ENCODE measurements at regions not wholly inside any gene's neighbourhood (a gene's known extent, or its start where the extent isn't known, plus 50 kb on each side); places are given as distances from the start of the nearest gene placed in this dataset.

DNA sequence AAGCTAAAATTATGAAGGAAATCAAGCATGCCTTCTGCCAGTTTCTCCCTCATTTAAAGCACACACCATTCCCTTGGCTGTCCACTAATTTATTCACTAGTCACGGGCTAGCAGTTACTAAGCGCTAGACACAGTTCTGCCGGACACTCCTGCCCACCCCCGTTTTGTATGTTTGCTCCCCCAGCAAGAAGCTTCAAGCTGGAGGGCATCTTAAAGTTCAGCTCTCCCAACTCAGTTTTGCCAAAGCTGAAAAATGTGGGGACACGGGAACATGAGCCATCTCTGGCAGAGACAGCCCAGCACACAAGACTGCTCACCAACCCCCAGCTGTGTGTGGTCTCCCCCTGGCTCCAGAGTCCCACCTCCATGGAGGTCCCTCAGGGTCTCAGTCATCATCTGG, 263.6 kb downstream of the BRD1 start:
- DNase-seq, result no peak

DNA sequence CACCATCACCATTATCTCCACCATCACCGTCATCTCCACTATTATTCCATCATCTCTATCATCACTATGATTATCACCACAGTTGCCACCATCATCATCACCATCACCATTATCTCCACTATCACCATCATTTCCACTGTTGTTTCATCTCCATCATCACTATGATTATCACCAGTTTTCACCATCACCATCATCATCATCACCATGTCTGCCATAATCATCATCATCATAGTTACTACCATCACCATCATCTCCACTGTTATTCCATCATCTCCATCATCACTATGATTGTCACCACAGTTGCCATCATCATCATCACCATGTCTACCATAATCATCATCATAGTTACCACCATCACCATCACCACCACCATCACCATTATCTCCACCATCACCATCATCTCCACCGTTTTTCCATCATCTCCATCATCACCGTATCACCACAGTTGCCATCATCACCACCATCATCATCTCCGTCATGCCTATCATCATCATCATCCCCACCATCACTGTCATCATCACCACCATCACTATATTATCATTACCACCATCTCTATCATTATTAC, 264.9 kb downstream of the BRD1 start:
- no peak for DNase-seq

DNA sequence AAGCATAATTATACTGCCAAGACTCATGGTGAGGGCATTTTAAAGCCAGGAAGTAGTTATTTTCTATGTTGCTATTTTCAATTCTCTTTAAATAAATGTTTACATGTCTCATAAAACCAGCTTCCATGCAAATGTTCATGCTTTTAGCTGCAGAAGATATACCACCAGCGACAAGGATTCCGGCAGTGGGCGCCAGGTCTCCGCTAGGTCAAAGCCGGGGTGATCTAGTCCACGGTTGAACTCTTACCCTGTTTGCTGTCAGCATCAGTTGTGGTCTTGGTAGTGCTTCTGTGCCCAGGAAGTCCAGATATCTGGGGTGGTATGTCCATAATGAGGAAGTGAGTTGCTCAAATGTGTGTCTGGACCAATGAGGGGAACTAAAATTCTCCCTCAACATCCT, 265.7 kb downstream of the BRD1 start:
- no peak for DNase-seq

DNA sequence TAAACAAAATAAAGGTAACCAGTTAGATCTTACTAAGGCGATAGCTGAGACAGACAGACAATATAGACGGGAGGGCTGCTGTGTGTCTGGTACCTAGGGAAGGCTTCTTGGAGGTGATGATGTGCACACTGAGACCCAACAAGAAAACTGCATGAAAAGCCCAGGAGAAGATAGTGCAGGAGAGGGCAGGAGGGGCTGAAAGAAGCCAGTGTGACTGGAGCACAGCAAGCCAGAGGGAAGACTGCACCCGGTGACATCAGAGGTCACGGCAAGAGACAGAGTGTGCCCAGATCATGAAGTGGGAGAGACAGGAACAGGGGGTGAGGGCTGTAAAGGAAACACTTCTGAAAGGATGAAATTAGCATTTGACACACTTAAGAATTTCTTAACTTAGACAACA, 266.3 kb downstream of the BRD1 start:
- no peak for DNase-seq

DNA sequence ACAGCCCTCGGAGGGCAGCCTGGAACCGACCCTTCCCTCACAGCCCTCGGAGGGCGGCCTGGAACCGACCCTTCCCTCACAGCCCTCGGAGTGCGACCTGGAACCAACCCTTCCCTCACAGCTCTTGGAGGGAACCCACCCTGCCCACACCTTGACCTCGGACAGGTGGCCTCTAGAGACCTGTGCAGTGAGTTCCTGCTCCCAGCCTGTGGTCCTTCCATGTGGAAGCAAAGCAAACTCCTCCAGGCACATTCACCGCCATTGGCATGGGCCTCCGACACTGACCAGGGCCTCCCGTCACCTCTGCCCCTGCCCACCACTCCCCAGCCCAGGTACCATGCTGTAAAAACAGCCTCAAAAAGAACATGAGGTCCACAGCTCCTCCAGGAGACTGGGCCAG, 272.1 kb downstream of the BRD1 start:
- no peak for DNase-seq

DNA sequence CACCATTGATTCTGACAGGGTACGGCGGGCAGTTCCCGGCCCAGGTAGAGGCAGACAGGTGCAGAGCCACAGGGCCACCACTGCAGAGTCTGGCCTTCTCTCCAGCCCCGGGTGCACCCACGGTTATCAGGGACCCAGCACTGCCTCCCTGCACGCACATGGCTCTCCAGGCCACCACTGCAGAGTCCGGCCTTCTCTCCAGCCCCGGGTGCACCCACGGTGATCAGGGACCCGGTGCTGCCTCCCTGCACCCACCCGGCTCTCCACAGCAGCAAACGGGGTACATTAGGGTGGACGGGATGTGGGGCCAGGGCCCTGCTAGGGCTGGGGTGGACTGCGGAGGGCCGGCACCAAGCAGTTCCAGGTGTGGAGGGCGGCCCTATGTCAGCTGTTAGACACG, 272.9 kb downstream of the BRD1 start:
- DNase-seq, result no peak

DNA sequence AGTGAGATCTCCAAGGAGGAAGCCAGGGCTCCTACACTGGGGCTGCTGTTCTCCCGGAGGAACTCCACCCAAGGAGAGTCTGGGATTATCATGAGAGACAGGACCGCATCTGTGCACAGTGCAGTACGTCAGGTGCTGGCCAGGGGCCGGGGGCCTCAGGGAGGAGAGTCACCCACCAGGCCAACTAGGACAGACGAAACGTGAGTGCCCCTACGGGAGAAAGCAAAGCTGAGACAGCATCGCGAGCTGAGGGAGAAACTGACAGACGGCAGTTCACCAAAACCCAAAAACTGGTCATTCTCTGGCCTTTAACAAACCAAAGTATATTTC, 273.4 kb downstream of the BRD1 start:
- DNase-seq, result no peak

DNA sequence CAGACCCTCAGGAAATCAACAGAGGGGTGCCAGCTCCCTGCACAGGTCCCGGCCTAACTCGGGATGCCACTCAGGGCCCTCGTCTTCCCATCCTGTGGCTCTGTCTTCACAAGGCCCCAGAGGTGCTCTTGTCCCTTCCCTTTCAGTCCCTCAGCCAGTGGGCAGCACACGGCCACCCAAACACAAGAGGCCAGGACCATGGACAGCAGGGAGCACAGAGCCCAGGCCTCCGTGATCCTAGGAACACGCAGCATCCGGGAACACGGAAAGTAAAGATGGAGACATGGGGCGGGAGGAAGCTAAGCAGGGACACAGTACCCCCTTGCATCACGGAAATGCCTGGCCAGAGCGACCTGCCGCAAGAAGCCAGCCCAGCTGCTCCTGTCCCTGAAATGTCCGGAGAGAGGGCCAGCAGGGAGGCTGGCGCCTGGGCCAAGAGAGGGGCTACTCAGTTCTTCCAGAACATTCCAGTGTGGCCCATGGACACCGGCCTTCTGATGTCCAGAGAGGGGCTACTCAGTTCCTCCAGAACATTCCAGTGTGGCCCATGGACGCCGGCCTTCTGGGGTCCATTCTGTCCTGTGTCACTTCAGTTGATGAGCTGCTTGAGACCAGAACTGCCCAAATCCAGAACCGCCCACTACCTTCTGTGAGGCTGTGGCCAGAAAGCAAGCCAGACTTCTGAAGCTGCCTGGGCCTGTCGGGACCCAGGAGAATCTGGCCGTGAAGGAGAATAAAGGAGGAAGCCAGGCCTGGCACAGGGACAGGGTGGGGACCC, 274.0 kb downstream of the BRD1 start:
- no peak for DNase-seq

DNA sequence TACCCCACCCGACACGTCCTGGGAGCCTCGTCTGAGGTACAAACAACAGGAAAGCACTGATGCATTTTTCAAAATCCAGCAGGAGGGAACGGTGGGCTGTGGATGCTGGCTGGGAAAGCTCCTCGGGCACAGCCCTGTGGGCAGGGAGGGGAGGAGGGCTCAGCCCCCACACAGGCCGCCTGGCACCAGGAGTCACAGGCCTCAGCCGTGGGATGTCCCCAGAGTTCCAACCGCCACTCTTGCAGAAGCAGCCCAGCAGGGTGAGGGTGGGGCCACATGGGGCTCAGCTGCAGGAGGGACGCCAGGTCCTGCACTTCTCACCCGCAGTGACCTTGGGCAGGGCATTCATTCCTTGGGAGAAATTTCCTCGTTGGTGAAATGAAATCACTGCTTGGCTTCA, 274.6 kb downstream of the BRD1 start:
- DNase-seq, result no peak

DNA sequence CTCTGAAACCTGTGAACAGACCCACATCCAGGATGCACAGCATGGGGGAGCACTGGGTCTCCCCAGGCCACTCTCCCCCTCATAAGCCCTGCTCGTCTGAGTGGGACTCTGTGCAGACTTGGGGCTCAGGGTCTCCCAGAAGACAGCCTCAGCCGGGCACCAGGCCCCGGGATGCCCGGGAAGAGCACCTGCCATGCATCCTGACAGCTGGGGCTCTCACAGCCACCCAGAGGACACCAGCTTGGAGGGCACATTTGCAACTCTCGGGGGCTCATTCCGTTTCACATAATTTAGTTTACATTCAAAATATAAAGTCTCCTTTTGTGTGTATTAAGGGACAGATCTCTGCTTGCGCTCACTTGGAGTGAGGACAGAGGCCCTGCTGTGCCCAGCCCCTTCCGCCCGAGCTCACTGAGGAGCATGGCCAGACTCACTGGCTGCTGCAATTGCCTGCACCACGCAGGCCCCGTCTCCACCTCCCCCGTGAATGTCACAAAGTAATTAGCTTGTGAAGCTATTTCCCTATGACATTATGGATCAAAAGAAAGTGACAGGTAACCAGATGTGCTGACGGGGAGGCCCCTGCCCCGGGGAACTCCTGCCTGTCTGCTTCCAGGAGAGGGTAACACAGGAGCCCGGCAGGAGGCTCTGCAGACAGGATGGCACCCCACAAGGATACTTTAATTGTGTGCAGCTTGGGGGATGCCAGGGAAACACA, 275.6 kb downstream of the BRD1 start:
- DNase-seq, result no peak

DNA sequence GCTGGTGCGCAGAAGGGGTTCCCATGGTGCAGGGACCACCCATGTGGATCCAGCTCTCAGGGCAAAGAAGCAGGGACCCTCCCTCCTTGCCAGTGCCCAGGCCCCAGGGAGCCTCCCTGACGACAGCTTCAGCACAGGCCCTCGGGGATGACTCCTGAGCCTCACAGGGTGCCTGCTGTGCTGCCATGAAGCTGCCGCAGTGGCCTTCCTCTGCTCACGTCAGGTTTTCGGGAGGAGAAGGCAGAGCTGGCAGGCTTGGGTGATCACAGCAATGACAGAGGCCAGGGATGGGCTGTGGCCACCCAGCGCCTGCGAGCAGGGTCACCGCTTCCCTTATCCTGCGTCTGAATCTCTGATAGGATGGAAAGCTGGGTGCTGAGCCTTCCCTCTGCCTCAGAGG, 276.2 kb downstream of the BRD1 start:
- no peak for DNase-seq

DNA sequence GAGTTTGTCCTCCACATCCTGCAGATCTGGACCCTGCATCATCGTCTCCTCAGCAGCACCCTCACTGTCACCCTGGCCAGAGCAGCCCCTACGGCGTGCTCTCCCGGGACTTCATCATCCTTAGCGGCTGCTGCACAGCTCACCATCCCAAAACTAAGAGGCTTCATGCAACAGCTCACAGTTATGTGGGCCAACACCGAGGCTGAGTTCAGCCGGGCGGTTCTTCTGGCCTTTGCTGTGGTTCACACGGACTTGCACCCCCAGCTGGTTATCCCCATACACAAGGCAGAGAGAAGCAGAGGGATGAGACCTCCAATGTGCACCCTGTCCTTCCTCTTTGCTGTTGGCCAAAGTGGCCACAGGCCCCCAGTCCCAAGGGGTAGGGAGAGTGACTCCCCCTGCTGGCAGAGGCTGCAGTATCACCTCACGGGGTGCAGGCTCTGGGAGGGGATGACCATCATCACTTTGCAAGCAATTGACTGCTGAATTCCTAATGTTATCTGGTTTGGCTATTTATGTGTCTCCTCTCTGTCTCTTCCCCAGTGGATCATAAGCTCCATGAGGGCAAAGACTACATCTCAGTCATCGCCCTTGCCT, 276.8 kb downstream of the BRD1 start:
- no peak for DNase-seq

DNA sequence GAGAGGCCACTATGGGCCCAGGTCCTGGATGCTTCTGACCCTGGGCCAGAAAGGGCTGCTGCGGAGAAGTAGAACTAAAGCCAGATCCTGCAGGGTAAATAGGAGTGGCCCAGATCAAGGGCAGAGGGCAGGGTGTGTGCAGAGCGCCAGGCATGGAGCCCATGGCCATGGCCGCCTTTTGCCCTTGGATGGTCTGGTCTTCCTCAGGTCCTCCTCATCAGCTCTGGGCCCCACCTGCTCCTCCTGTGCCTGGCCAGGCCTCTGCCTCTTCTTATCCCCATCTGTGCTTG, 277.6 kb downstream of the BRD1 start:
- no peak for DNase-seq

DNA sequence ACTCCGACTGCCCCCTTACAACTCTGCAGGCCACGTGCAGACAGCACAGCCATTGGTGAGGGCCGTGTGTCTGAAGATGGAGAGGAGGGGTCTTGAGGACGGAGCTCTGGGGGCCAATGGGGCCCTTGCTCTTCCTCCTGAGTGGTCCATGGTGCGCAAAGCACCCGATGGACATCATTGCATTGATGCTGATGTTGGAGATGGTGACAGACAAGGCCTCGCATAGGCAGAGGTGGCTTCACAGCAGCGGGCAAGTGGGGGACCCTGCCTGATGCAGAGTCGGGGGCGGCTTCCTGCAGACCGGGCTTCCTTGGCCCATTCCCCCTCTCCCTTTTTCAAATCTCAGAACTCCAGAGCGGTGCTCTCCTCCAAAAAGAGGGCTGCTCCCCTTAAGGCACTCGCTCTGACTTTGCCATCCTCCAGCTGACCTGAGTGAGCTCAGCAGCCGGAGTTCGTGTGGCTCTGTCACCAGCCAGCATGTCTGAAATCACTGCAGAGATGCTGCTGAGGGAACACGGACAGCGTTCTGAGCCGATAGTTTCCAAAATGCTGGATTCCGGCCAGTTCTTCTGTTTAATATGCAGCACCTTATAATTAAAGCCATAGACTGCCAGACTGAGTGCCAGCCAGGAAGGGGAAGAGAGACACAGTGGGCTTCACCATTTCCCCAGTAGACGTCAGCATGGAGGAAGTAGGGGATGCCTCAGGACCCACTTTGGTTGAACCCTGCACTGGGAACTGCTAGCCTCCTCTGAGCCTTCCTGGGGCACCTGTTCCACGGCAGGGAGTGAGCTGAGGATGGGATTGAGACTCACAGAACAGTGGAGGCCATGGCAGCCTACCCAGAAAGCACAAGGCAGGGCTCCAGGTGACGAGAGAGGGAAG, 278.2 kb downstream of the BRD1 start:
- DNase-seq, result no peak

DNA sequence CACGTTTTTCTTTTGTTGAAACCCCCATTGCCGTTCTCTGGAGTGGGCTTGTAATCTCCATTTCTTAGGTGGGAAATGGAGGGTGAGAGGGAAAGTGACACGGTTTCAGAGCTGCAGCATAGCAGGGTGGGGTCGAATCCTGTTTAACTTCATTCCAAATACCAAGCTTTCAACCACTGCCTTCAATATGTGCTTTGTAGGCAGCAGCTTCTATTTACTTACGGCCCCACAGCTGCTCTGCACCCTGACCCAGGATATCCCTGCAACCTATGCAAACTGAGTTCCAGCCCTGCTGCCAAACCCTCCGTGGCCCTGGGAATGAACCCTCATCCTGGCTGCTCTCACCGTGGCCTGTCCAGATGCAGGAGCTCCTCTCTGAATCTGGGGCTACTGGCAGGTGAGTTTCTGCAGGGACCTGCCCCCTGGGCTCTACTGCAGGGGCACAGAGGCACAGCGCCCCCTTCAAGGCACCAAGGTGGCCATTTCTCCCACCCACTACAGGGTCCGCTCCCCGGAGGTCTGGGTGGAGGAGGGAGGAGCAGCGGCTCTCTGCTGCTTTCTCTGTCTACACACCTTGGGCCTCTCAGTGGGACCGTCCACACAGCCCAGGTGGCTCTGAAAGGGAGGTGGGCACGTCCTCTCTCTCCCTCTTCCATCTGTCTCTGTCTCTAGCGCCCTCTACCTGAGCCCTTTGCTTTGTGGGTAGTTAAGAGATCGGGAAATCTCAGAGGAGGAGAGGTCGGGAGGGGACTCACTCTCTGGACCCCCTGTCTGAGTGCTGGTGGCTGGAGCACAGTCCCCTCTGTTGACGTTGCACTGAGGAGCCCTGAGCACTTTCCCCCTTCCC, 279.1 kb downstream of the BRD1 start:
- DNase-seq, result no peak

DNA sequence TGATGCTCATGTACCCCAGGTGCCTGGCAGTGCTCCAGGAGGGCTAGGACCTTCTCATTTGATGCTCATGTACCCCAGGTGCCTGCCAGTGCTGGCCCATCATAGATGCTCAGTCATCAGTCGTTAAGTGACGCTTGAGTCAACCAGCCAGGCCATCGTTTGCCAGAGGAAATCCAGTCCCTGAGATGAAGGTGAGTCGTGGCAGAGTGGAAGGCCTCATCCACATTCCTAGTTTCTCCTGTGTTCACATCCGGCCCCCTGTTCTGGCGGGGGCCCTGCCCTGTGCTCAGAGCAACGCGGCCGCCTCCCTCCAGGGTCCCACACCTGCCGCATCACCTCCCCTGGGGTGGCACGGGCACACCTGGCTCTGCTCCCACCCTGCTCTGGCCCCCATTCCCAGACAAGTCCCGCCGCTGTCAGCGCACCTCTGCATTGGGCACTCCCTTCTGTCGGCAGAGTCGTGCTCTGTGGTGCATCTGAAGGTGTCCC, 279.9 kb downstream of the BRD1 start:
- no peak for DNase-seq

DNA sequence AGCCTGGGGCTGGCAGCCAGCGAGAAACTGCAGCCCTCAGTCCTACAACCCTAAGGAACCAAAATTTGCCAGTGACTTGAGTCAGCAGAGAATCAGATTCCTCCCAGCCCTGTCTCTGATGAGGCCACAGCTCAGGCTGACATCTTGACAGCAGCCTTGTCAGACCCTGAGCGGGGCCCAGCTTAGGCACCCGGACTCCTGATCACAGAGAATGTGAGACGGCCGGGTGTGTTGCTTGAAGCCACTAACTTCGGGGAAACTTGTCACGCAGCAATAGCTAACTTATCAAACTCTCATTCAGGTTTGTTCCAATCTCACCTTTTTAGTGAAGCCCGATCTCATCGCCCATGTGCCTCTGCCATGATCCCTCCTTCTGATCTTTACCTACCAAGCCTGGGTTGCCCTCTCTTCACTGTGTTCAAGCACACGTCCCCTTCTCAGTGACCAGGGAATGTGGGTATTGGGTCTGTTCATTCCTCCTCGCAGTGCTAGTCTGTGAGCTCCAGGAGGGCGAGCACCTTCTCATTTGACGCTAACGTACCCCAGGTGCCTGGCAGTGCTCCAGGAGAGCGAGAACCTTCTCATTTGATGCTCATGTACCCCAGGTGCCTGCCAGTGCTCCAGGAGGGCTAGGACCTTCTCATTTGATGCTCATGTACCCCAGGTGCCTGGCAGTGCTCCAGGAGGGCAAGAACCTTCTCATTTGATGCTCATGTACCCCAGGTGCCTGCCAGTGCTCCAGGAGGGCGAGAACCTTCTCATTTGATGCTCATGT, 280.7 kb downstream of the BRD1 start:
- DNase-seq, result no peak

DNA sequence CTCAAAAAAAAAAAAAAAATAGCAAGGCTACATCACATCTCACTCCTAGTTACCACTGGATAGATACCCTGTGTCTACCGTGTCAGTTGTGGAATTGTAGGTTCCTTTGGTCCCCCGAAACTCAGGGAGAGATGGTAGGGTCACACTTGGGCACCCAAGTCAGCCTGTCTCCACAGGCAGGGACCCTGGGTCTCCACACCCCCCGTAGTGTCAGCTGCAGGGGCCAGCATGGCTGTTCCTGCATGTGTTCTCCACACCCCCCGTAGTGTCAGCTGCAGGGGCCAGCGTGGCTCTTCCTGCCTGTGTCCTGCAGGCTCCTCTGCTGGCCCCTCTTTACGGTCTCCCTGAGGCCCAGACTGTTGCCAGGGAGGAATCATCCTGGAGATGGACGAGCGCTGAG, 282.1 kb downstream of the BRD1 start:
- DNase-seq, result no peak

DNA sequence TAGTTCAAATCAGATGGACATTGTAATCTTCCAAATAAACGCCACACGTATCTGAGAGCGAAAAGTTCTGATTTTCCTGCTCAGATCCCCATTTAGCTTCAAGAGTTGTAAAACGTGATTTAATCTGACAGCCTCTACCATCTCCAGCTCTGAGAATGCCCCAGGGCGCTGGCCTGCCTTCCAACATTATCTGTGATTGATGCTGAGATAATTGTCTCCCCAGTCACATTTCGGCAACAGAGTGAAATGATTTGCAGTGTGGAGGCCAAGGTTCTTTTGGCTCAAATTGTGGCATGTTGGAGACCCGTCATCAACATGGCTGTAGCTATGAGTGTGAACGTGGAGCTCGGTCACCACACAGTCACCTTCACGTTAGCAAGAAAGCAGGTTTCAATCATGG, 283.4 kb downstream of the BRD1 start:
- DNase-seq, result no peak

DNA sequence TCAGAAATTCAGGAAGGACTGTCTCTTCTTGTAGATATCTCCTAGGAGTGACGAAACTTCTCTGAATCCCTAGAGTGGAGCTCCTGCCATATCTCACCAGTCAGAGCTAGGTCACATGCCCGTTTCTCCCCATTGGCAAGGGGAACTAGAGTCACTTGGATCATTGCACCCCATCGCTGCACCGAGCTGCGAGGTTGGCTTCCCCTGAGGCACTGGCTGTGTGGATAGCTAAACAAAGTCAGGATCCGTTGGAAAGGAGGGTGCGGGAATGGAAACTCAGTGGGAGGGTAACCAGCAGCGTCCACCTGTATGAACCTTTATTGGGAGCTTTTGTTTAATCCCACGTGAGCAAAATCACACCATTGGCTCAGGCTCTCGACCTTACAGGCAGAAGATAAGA, 283.8 kb downstream of the BRD1 start:
- DNase-seq, result no peak

DNA sequence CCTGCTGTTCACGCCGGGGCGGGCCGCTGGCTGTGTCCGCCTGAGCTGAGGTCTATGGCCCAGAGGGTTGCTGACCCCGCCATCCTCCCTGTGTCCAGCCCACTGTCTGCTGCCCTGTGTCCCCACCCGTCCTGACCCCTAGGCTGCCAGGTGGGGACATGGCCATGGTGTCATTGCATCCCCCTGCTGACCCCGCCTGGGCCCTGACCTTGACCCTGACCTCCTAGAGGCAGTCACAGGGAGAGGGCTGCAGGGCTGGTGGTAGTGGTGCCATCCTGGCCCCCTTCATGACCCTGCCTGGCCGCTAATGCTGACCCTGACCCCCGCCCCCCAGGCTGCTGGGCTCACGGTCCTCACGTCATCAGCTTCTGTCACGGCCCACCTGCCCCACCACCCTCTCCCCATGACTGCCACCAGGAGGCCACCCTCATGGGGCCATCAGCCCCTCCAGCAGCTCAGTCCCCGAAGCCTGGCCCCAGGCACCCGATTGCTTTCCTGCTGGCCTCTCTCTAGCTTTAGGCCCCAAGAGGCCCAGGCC, 285.9 kb downstream of the BRD1 start:
- DNase-seq, result no peak
